ENCODE measurements at regions not wholly inside any gene's neighbourhood (a gene's known extent, or its start where the extent isn't known, plus 50 kb on each side); places are given as distances from the start of the nearest gene placed in this dataset.
"Not testable (repeated sequence)": the region's sequence is repeated elsewhere in the genome, so short reads cannot be mapped to it uniquely, and the experiment has no call there.

- not testable (repeated sequence) for DNase-seq (ENCODE audit: low read depth in 2 of 2)
Observed at GRCh38 chr11:115633977-115634376, 129.8 kb upstream of the CADM1 start.

- DNase-seq (ENCODE audit: low read depth in 2 of 2) = no peak
Observed at GRCh38 chr11:115632061-115632460, 127.8 kb upstream of the CADM1 start.

GRCh38 chr11:115631609-115632008, 127.4 kb upstream of the CADM1 start:
- no peak for DNase-seq (ENCODE audit: low read depth in 2 of 2)

GRCh38 chr11:115630214-115630613, 126.0 kb upstream of the CADM1 start:
- DNase-seq (ENCODE audit: low read depth in 2 of 2) = no peak

GRCh38 chr11:115629456-115630015, 125.3 kb upstream of the CADM1 start:
- no peak for DNase-seq (ENCODE audit: low read depth in 2 of 2)

GRCh38 chr11:115627666-115628460, 123.6 kb upstream of the CADM1 start:
- no peak for DNase-seq (ENCODE audit: low read depth in 2 of 2)

- no peak for DNase-seq (ENCODE audit: low read depth in 2 of 2)
Observed at GRCh38 chr11:115627071-115627470, 122.9 kb upstream of the CADM1 start.

GRCh38 chr11:115626414-115626813, 122.2 kb upstream of the CADM1 start:
- DNase-seq (ENCODE audit: low read depth in 2 of 2) = no peak

GRCh38 chr11:115625502-115625901, 121.3 kb upstream of the CADM1 start:
- DNase-seq (ENCODE audit: low read depth in 2 of 2) = no peak

GRCh38 chr11:115624065-115624464, 119.8 kb upstream of the CADM1 start:
- no peak for DNase-seq (ENCODE audit: low read depth in 2 of 2)

GRCh38 chr11:115623021-115623451, 118.8 kb upstream of the CADM1 start:
- DNase-seq (ENCODE audit: low read depth in 2 of 2) = no peak

- DNase-seq (ENCODE audit: low read depth in 2 of 2) = no peak
Observed at GRCh38 chr11:115618428-115618827, 114.2 kb upstream of the CADM1 start.

- DNase-seq (ENCODE audit: low read depth in 2 of 2) = no peak
Observed at GRCh38 chr11:115617767-115618166, 113.6 kb upstream of the CADM1 start.

- DNase-seq (ENCODE audit: low read depth in 2 of 2) = no peak
Observed at GRCh38 chr11:115616971-115617370, 112.8 kb upstream of the CADM1 start.

- no peak for DNase-seq (ENCODE audit: low read depth in 2 of 2)
Observed at GRCh38 chr11:115613986-115614632, 109.9 kb upstream of the CADM1 start.

- no peak for DNase-seq (ENCODE audit: low read depth in 2 of 2)
Observed at GRCh38 chr11:115613004-115613403, 108.8 kb upstream of the CADM1 start.

GRCh38 chr11:115612046-115612730, 108.0 kb upstream of the CADM1 start:
- no peak for DNase-seq (ENCODE audit: low read depth in 2 of 2)

- DNase-seq (ENCODE audit: low read depth in 2 of 2) = no peak
Observed at GRCh38 chr11:115611343-115611742, 107.1 kb upstream of the CADM1 start.

- DNase-seq (ENCODE audit: low read depth in 2 of 2) = no peak
Observed at GRCh38 chr11:115610908-115611307, 106.7 kb upstream of the CADM1 start.

- DNase-seq (ENCODE audit: low read depth in 2 of 2) = not testable (repeated sequence)
Observed at GRCh38 chr11:115610234-115610633, 106.0 kb upstream of the CADM1 start.

- no peak for DNase-seq (ENCODE audit: low read depth in 2 of 2)
Observed at GRCh38 chr11:115608976-115609375, 104.8 kb upstream of the CADM1 start.

- no peak for DNase-seq (ENCODE audit: low read depth in 2 of 2)
Observed at GRCh38 chr11:115607621-115608221, 103.5 kb upstream of the CADM1 start.

All from activated CD4-positive, alpha-beta T cell treated with anti-CD3 and anti-CD28 coated beads for 24 hours (primary cell).